Progenitor cell of endocrine pancreas (in vitro differentiated cells): ENCODE measurements at regions not wholly inside any gene's neighbourhood (a gene's known extent, or its start where the extent isn't known, plus 50 kb on each side); places are given as distances from the start of the nearest gene placed in this dataset.

Experiments used
- DNase-seq: peaks from one replicate; pipeline ENCODE4 v3.0.0; 2021; ENCODE audit warnings: low spot score; ENCODE audit not compliant: unreplicated experiment
- H3K27ac Mint-ChIP-seq: 2 replicates; pipeline ENCODE4 v1.8.0; 2021; ENCODE audit warnings: mild to moderate bottlenecking, moderate library complexity, mixed read lengths
- H3K27me3 Mint-ChIP-seq: 2 replicates; pipeline ENCODE4 v1.8.0; 2021; ENCODE audit warnings: mixed read lengths
- H3K36me3 Mint-ChIP-seq: 2 replicates; pipeline ENCODE4 v1.8.0; 2022; ENCODE audit warnings: mixed read lengths; ENCODE audit not compliant: insufficient read depth
- H3K4me1 Mint-ChIP-seq: 2 replicates; pipeline ENCODE4 v1.8.0; 2021; ENCODE audit warnings: low read depth, mixed read lengths
- H3K4me3 Mint-ChIP-seq: 2 replicates; pipeline ENCODE4 v1.8.0; 2021; ENCODE audit warnings: low read depth, mild to moderate bottlenecking, moderate library complexity, mixed read lengths
- H3K9me3 Mint-ChIP-seq: 2 replicates; pipeline ENCODE4 v1.8.0; 2021; ENCODE audit warnings: low read depth, mixed read lengths
- CTCF ChIP-seq: fragments of 200-600 bp; sonication (generic); IDR thresholded peaks from one replicate; pipeline ENCODE4 v1.5.0; 2021; ENCODE audit warnings: antibody characterized with exemption, mild to moderate bottlenecking; ENCODE audit not compliant: unreplicated experiment

GRCh38 chr1:38225745-38226144 lies 179.2 kb upstream of the POU3F1 start:
- TF ChIP-seq CTCF, result no peak
- no peaks in the 10 kb centered on the region for H3K36me3 Mint-ChIP-seq
- H3K4me1 Mint-ChIP-seq, result peaks cover 12% of the 10 kb centered on the region
- peaks cover 3% of the 10 kb centered on the region for H3K9me3 Mint-ChIP-seq
- no peak overlapping the region for H3K27ac Mint-ChIP-seq
- no peak overlapping the region for H3K4me3 Mint-ChIP-seq
- no peak for DNase-seq
- peaks cover 7% of the 10 kb centered on the region for H3K27me3 Mint-ChIP-seq

- no peaks in the 10 kb centered on the region for H3K4me1 Mint-ChIP-seq
- DNase-seq, result no peak
- H3K9me3 Mint-ChIP-seq, result no peaks in the 10 kb centered on the region
- H3K27ac Mint-ChIP-seq, result no peak overlapping the region
- no peak for TF ChIP-seq CTCF
- H3K27me3 Mint-ChIP-seq, result peaks cover 23% of the 10 kb centered on the region
- H3K36me3 Mint-ChIP-seq, result no peaks in the 10 kb centered on the region
- no peak overlapping the region for H3K4me3 Mint-ChIP-seq
Measured at GRCh38 chr1:38223391-38223790, 176.8 kb upstream of the POU3F1 start.

GRCh38 chr1:38222891-38223290 lies 176.3 kb upstream of the POU3F1 start:
- no peaks in the 10 kb centered on the region for H3K9me3 Mint-ChIP-seq
- H3K27ac Mint-ChIP-seq, result no peak overlapping the region
- H3K4me1 Mint-ChIP-seq, result no peaks in the 10 kb centered on the region

GRCh38 chr1:38221006-38221649 lies 174.5 kb upstream of the POU3F1 start:
- H3K36me3 Mint-ChIP-seq, result no peaks in the 10 kb centered on the region

More at GRCh38 chr1:38222891-38223290, 176.3 kb upstream of the POU3F1 start:
- no peak for TF ChIP-seq CTCF
- Mint-ChIP-seq H3K4me3 (no peak overlapping the region), H3K36me3 (no peaks in the 10 kb centered on the region), H3K27me3 (peaks cover 24% of the 10 kb centered on the region)
- DNase-seq, result no peak

GRCh38 chr1:38217316-38217715 lies 170.7 kb upstream of the POU3F1 start:
- H3K27ac Mint-ChIP-seq, result no peak overlapping the region
- no peak overlapping the region for H3K4me3 Mint-ChIP-seq
- DNase-seq, result no peak
- H3K27me3 Mint-ChIP-seq, result peaks cover 34% of the 10 kb centered on the region
- no peaks in the 10 kb centered on the region for H3K4me1 Mint-ChIP-seq
- no peaks in the 10 kb centered on the region for H3K9me3 Mint-ChIP-seq
- no peak for TF ChIP-seq CTCF
- H3K36me3 Mint-ChIP-seq, result no peaks in the 10 kb centered on the region

More at GRCh38 chr1:38221006-38221649, 174.5 kb upstream of the POU3F1 start:
- Mint-ChIP-seq H3K27ac (no peak overlapping the region), H3K4me3 (no peak overlapping the region), H3K27me3 (peaks cover 29% of the 10 kb centered on the region), H3K9me3 (no peaks in the 10 kb centered on the region), H3K4me1 (no peaks in the 10 kb centered on the region)
- no peak for TF ChIP-seq CTCF
- no peak for DNase-seq
